T-helper 2 cell (primary cell): ENCODE measurements at regions not wholly inside any gene's neighbourhood (a gene's known extent, or its start where the extent isn't known, plus 50 kb on each side); places are given as distances from the start of the nearest gene placed in this dataset.
"Not testable (repeated sequence)": the region's sequence is repeated elsewhere in the genome, so short reads cannot be mapped to it uniquely, and the experiment has no call there.

Experiments
- DNase-seq, 5 experiments: peaks; one replicate each; pipeline versions ENCODE4 v3.0.0 to v3.0.0-alpha.2; 2012 to 2022

GRCh38 chr11:60592601-60593000 is 77.4 kb downstream of the MS4A13 start:
- DNase-seq, result no peak

GRCh38 chr11:60594998-60595642 is 79.9 kb downstream of the MS4A13 start:
- DNase-seq, result no peak

- no peak for DNase-seq
Measured at GRCh38 chr11:60607483-60607882, 91.9 kb upstream of the MS4A8 start.

- peak in 1 of 5 experiments; percentile 10 for DNase-seq
Measured at GRCh38 chr11:60609632-60610031, 89.8 kb upstream of the MS4A8 start.

GRCh38 chr11:60610702-60611101 is 88.7 kb upstream of the MS4A8 start:
- no peak for DNase-seq

- no peak for DNase-seq
Measured at GRCh38 chr11:60615497-60615896, 83.9 kb upstream of the MS4A8 start.

GRCh38 chr11:60621940-60622339 is 77.5 kb upstream of the MS4A8 start:
- not testable (repeated sequence) for DNase-seq

GRCh38 chr11:60622776-60623175 is 76.6 kb upstream of the MS4A8 start:
- not testable (repeated sequence) for DNase-seq

GRCh38 chr11:60625262-60625661 is 74.2 kb upstream of the MS4A8 start:
- DNase-seq, result no peak

- DNase-seq, result no peak
Measured at GRCh38 chr11:60629399-60629798, 70.0 kb upstream of the MS4A8 start.

- DNase-seq, result no peak
Measured at GRCh38 chr11:60631944-60632343, 67.5 kb upstream of the MS4A8 start.

- no peak for DNase-seq
Measured at GRCh38 chr11:60633645-60634044, 65.8 kb upstream of the MS4A8 start.

- no peak for DNase-seq
Measured at GRCh38 chr11:60634126-60634525, 65.3 kb upstream of the MS4A8 start.

- no peak for DNase-seq
Measured at GRCh38 chr11:60641940-60642339, 57.5 kb upstream of the MS4A8 start.

GRCh38 chr11:60647087-60647486 is 52.3 kb upstream of the MS4A8 start:
- DNase-seq, result no peak
